NT2/D1 (cell line): ENCODE measurements at regions not wholly inside any gene's neighbourhood (a gene's known extent, or its start where the extent isn't known, plus 50 kb on each side); places are given as distances from the start of the nearest gene placed in this dataset.

ENCODE experiments used
- DNase-seq: peaks from one replicate; pipeline ENCODE4 v3.0.0-alpha.2; 2011; ENCODE audit warnings: low read depth, low spot score
- H3K27me3 ChIP-seq: 2 replicates; pipeline ENCODE4 v1.6.0; 2011; ENCODE audit warnings: mild to moderate bottlenecking; ENCODE audit not compliant: insufficient read length, insufficient read depth
- H3K36me3 ChIP-seq: 2 replicates; pipeline ENCODE4 v1.6.1; 2011; ENCODE audit warnings: mild to moderate bottlenecking, low read length, mixed read lengths; ENCODE audit not compliant: insufficient read depth, insufficient read length
- H3K4me1 ChIP-seq: 2 replicates; pipeline ENCODE4 v1.5.1; 2011; ENCODE audit not compliant: insufficient read depth, insufficient read length
- H3K4me3 ChIP-seq: 2 replicates; pipeline ENCODE4 v1.5.1; 2011; ENCODE audit warnings: low read depth; ENCODE audit not compliant: insufficient read length
- H3K9ac ChIP-seq: 2 replicates; pipeline ENCODE4 v1.6.0; 2011; ENCODE audit warnings: low read depth; ENCODE audit not compliant: insufficient read length
- H3K9me3 ChIP-seq: 2 replicates; pipeline ENCODE4 v1.5.1; 2011; ENCODE audit warnings: mild to moderate bottlenecking, low read length; ENCODE audit not compliant: insufficient read depth
- SUZ12 ChIP-seq: IDR thresholded peaks from 2 replicates; pipeline ENCODE4 v1.6.1; 2011; ENCODE audit not compliant: insufficient read length, insufficient read depth; ENCODE audit errors: extremely low read depth
- YY1 ChIP-seq: IDR thresholded peaks from 2 replicates; pipeline ENCODE4 v1.6.1; 2011; ENCODE audit not compliant: insufficient read length, insufficient read depth
- ZNF274 ChIP-seq: IDR thresholded peaks from 2 replicates; pipeline ENCODE4 v1.6.1; 2011; ENCODE audit warnings: mild to moderate bottlenecking, low read depth, low read length

GRCh38 chr22:48600681-48601080, 1227.0 kb downstream of the BRD1 start:
- Histone ChIP-seq H3K4me3 (no peak overlapping the region), H3K27me3 (no peaks in the 10 kb centered on the region), H3K9me3 (no peaks in the 10 kb centered on the region), H3K9ac (no peak overlapping the region), H3K36me3 (peaks cover 4% of the 10 kb centered on the region), H3K4me1 (peaks cover under 1% of the 10 kb centered on the region)
- TF ChIP-seq SUZ12 (no peak), ZNF274 (no peak), YY1 (no peak)
- DNase-seq: no peak

GRCh38 chr22:48600171-48600570, 1227.5 kb downstream of the BRD1 start:
- Histone ChIP-seq H3K9me3 (no peaks in the 10 kb centered on the region), H3K4me1 (no peaks in the 10 kb centered on the region), H3K4me3 (no peak overlapping the region), H3K36me3 (peaks cover 4% of the 10 kb centered on the region), H3K27me3 (no peaks in the 10 kb centered on the region), H3K9ac (no peak overlapping the region)
- no peak for TF ChIP-seq SUZ12
- TF ChIP-seq ZNF274: no peak
- no peak for TF ChIP-seq YY1
- DNase-seq: no peak

GRCh38 chr22:48599346-48599745, 1228.3 kb downstream of the BRD1 start:
- Histone ChIP-seq H3K4me3 (no peak overlapping the region), H3K9me3 (no peaks in the 10 kb centered on the region), H3K9ac (no peak overlapping the region), H3K36me3 (peaks cover 6% of the 10 kb centered on the region), H3K27me3 (no peaks in the 10 kb centered on the region), H3K4me1 (no peaks in the 10 kb centered on the region)
- TF ChIP-seq SUZ12 (no peak), YY1 (no peak), ZNF274 (no peak)
- DNase-seq: no peak

DNA sequence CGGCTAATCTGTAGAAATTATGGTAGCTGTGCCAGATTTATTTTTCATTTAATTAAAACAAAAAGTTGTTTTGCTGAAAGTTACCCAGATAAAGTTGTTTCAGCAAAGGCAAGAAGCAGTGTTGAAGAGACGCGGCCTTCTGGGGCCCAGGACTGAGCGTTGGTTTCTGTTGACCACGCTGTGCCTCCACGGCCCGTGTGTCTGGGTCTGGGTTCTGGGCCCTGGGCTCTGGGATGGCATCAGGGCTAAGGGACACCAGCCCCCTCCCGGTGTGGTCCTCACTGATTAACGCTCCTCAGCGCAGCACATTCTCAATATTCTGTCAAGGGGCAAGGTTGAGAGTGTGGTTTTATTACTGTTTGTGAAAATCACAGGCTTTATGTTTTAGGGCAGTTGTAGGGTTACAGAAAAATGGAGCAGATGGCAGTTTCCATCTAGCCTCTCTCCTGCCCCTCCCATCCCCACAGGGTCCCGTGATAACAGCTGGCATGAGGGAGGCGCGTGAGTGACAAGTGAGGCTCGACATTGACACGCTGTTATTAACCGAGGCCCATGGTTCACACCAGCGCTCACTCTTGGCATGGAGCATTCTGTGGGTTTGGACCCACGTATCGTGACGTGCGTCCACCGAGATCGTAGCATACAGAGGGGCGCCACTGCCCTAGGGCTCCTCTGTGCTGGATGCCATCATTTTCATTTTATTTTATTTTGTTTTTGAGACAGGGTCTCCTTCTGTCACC, 1231.4 kb downstream of the BRD1 start:
- no peaks in the 10 kb centered on the region for H3K27me3 ChIP-seq
- no peak overlapping the region for H3K9ac ChIP-seq
- no peaks in the 10 kb centered on the region for H3K9me3 ChIP-seq
- peaks cover 9% of the 10 kb centered on the region for H3K36me3 ChIP-seq
- H3K4me1 ChIP-seq: no peaks in the 10 kb centered on the region
- TF ChIP-seq ZNF274 (no peak), SUZ12 (no peak), YY1 (no peak)
- DNase-seq: no peak
- H3K4me3 ChIP-seq: no peak overlapping the region

DNA sequence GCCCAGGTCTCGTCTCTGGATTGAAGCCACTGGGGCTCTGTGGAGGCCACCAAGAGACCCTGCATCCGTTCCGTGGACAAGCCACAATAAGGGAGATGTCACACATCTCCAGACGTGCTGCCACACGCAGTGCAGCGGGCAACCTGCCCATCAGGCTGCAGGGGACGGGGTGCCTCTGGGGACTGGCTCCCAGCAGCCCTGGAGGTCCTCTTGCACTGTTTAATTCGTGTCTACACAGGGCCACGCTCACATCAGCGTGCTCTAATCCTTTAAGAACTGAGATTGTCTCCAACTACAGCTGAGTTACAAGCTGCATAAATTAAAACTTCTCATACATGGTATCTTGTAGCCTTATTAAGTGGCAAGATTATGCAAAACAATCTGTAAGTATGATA, 1232.2 kb downstream of the BRD1 start:
- no peak for DNase-seq
- Histone ChIP-seq H3K4me3 (no peak overlapping the region), H3K27me3 (no peaks in the 10 kb centered on the region), H3K4me1 (no peaks in the 10 kb centered on the region), H3K36me3 (peaks cover 9% of the 10 kb centered on the region), H3K9me3 (no peaks in the 10 kb centered on the region), H3K9ac (no peak overlapping the region)
- TF ChIP-seq SUZ12: no peak
- TF ChIP-seq ZNF274: no peak
- no peak for TF ChIP-seq YY1

DNA sequence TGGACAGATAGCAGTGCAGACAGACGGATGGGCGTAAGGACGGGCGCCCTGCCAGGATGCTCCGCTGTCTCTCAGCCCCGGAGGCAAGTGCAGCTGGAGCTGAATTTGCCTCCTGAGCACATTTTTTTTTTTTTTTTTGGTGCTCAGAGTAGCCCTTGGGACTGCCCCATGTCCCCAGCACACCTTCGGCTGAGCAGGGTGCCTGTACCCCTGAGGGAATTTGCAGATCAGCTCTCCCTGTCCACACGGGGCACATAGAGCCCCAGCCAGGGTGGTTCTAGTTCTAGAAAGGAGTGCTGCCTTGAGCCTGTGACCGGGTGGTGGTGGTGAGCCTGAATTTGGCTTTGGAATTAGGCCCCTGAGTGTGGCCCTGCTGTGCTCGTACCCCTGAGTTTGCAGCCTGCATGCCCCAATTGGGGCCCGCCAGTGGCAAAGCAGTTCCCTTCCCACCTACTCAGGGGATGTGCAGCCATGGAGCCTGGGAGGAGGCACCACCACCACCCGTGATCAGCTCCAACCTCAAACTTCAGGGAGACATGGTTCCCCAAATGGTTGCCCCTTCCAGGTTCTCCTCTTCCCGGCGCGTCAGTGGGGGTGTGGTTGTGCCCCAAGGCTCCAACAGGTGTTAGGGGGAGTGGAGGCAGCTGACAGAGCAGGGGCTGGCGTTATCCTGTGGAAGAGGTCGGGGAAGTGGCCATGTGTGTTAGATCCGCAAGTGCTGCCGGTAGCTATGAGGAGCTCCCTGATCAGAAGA, 1232.7 kb downstream of the BRD1 start:
- H3K36me3 ChIP-seq: peaks cover 9% of the 10 kb centered on the region
- H3K9me3 ChIP-seq: no peaks in the 10 kb centered on the region
- H3K9ac ChIP-seq: no peak overlapping the region
- TF ChIP-seq SUZ12 (no peak), ZNF274 (no peak), YY1 (no peak)
- no peaks in the 10 kb centered on the region for H3K27me3 ChIP-seq
- DNase-seq: no peak
- no peaks in the 10 kb centered on the region for H3K4me1 ChIP-seq
- H3K4me3 ChIP-seq: no peak overlapping the region

DNA sequence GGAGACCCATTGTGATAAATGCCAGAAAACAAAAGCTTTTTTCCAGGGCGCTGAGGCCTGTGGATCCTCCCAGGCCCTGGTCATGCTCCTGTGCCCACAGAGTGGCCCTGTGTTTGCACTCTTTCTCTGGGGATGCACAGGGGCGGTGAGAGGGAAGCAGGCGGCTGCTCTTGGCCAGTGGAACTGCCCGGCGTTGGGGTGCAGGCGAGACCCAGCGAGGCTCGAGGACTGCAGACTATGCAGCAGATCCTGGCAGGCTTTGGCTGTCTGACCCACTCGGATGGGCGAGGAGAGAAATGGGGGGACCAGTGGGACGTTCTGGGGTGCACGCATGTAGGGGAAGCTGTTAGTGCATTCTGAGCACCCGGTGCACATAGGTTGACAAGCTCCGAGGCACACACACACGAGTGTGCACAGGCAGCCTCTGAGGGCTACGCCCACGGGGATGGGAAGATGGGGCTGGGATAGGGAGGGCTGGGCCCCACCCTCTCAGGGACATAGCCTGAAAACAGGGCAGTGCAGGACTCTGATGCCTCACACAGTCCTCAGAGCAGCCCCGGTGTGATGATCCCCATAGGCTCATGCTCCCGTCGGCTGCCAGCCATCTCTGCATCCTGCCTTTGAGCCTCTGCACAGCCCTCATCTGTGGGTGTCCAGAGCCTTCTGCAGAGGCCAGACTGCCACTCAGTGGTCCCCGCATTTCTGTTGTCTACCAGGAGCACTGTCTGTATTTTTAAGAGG, 1233.5 kb downstream of the BRD1 start:
- Histone ChIP-seq H3K4me3 (no peak overlapping the region), H3K4me1 (no peaks in the 10 kb centered on the region), H3K9me3 (no peaks in the 10 kb centered on the region), H3K36me3 (peaks cover 9% of the 10 kb centered on the region), H3K27me3 (no peaks in the 10 kb centered on the region), H3K9ac (no peak overlapping the region)
- TF ChIP-seq SUZ12 (no peak), YY1 (no peak), ZNF274 (no peak)
- DNase-seq: no peak
